ENCODE measurements at regions not wholly inside any gene's neighbourhood (a gene's known extent, or its start where the extent isn't known, plus 50 kb on each side); places are given as distances from the start of the nearest gene placed in this dataset.

- TF ChIP-seq, protein P1, sequence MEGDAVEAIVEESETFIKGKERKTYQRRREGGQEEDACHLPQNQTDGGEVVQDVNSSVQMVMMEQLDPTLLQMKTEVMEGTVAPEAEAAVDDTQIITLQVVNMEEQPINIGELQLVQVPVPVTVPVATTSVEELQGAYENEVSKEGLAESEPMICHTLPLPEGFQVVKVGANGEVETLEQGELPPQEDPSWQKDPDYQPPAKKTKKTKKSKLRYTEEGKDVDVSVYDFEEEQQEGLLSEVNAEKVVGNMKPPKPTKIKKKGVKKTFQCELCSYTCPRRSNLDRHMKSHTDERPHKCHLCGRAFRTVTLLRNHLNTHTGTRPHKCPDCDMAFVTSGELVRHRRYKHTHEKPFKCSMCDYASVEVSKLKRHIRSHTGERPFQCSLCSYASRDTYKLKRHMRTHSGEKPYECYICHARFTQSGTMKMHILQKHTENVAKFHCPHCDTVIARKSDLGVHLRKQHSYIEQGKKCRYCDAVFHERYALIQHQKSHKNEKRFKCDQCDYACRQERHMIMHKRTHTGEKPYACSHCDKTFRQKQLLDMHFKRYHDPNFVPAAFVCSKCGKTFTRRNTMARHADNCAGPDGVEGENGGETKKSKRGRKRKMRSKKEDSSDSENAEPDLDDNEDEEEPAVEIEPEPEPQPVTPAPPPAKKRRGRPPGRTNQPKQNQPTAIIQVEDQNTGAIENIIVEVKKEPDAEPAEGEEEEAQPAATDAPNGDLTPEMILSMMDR (IDR thresholded peaks at IDR 0.05 in 2 of 3, conservative IDR thresholded peaks at IDR 0.05 in 1 of 3; ENCODE audit: borderline replicate concordance in 1 of 3, insufficient read depth in 1 of 3, low read depth in 2 of 3, low read length in 2 of 3), result no peak
- no peak for TF ChIP-seq POLR2A (IDR thresholded peaks at IDR 0.05; ENCODE audit: borderline replicate concordance, extremely low read depth, insufficient read depth, insufficient read length)
- TF ChIP-seq ATF3 (IDR thresholded peaks at IDR 0.05), result no peak
- TF ChIP-seq EGR1 (IDR thresholded peaks at IDR 0.05; ENCODE audit: low read depth), result no peak
Observed at GRCh38 chr4:168039593-168039992, 52.7 kb upstream of the ANXA10 start.

Measured in HCT116 (cell line).